Choroid plexus epithelial cell (primary cell): ENCODE measurements at regions not wholly inside any gene's neighbourhood (a gene's known extent, or its start where the extent isn't known, plus 50 kb on each side); places are given as distances from the start of the nearest gene placed in this dataset.

Experiments used
- DNase-seq: peaks from one replicate; pipeline ENCODE4 v3.0.0-alpha.2; 2010; ENCODE audit warnings: low read depth
- H3K4me3 ChIP-seq: 2 replicates; pipeline ENCODE4 v1.5.1; 2011; ENCODE audit warnings: low read depth, mild to moderate bottlenecking, control low read depth, low read length, moderate library complexity
- CTCF ChIP-seq: conservative IDR thresholded peaks from 2 replicates; pipeline ENCODE4 v1.5.1; 2011; ENCODE audit warnings: low read depth, mild to moderate bottlenecking, control low read depth, inconsistent platforms, low read length, moderate library complexity

- TF ChIP-seq CTCF = no peak
Measured at GRCh38 chr2:53543083-53543482, 224.5 kb upstream of the CHAC2 start.

GRCh38 chr2:53536583-53537361 lies 230.8 kb upstream of the CHAC2 start:
- no peak overlapping the region for H3K4me3 ChIP-seq
- TF ChIP-seq CTCF = no peak
- no peak for DNase-seq

More at GRCh38 chr2:53543083-53543482, 224.5 kb upstream of the CHAC2 start:
- no peak overlapping the region for H3K4me3 ChIP-seq
- no peak for DNase-seq

- DNase-seq = no peak
- no peak for TF ChIP-seq CTCF
- no peak overlapping the region for H3K4me3 ChIP-seq
Measured at GRCh38 chr2:53535234-53535840, 232.3 kb upstream of the CHAC2 start.

- no peak for DNase-seq
- H3K4me3 ChIP-seq = no peak overlapping the region
- TF ChIP-seq CTCF = no peak
Measured at GRCh38 chr2:53530126-53530525, 237.5 kb upstream of the CHAC2 start.

GRCh38 chr2:53527056-53527455 lies 240.5 kb upstream of the CHAC2 start:
- no peak for DNase-seq
- H3K4me3 ChIP-seq = no peak overlapping the region
- no peak for TF ChIP-seq CTCF

- H3K4me3 ChIP-seq = no peak overlapping the region
- DNase-seq = no peak
- TF ChIP-seq CTCF = no peak
Measured at GRCh38 chr2:53519918-53520841, 247.4 kb upstream of the CHAC2 start.
